AG04450 (cell line): ENCODE measurements at regions not wholly inside any gene's neighbourhood (a gene's known extent, or its start where the extent isn't known, plus 50 kb on each side); places are given as distances from the start of the nearest gene placed in this dataset.

Experiments
- CTCF ChIA-PET: fragments of 300-600, 350-600 bp; formaldehyde crosslinking; extraction: SDS; loops from one replicate; lab custom pipeline; 2022; ENCODE audit warnings: antibody characterized with exemption, inconsistent platforms; lab: Charles Lee
- POLR2A ChIA-PET: fragments of 350-600 bp; formaldehyde crosslinking; extraction: SDS; loops from one replicate; lab custom pipeline; 2021; ENCODE audit warnings: antibody characterized with exemption, inconsistent platforms; lab: Yijun Ruan, JAX
- DNase-seq: peaks from one replicate; pipeline ENCODE4 v3.0.0-alpha.2; 2011; ENCODE audit warnings: low read depth, low spot score
- H3K27ac ChIP-seq: one replicate; pipeline ENCODE4 v1.5.1; 2012; ENCODE audit warnings: low read depth, low read length, control low read depth
- H3K27me3 ChIP-seq: one replicate; pipeline ENCODE4 v1.6.0; 2012; ENCODE audit warnings: low read length; ENCODE audit not compliant: control insufficient read depth, insufficient read depth
- H3K4me3 ChIP-seq: 2 replicates; pipeline ENCODE4 v1.5.1; 2011; ENCODE audit warnings: mild to moderate bottlenecking, low read depth, low read length, control low read depth
- H3K9me3 ChIP-seq: 2 replicates; pipeline ENCODE4 v1.5.1; 2012; ENCODE audit warnings: low read length; ENCODE audit not compliant: control insufficient read depth, insufficient read depth
- TF ChIP-seq, protein P1 (sequence below): IDR thresholded peaks from 2 replicates; pipeline ENCODE4 v1.5.1; 2011; ENCODE audit warnings: low read depth, low read length, control low read depth, inconsistent platforms

DNA sequence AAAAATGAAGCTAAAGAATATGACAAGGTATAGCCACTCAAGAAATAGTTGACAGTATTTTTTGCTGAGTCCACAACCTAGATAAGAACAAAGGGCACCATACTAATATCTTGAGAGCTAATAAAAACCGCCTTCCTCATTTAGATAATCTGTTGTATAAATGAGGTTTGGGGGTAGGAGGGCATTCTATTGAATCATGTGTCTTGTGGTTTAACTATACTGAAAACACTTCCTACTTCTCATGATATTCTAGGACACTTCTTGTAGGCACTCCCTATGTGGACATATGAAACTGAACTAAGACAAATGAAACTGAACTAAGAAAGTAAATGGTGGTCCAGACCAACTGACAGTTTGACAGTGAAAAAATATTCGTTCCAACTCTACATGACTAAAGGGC is 1268.5 kb upstream of the C9orf72 start:
- DNase-seq, result no peak
- H3K4me3 ChIP-seq, result no peak overlapping the region
- ChIA-PET POLR2A (no interaction called here), CTCF (no interaction called here)
- H3K27me3 ChIP-seq, result no peaks in the 10 kb centered on the region
- H3K27ac ChIP-seq, result no peak overlapping the region
- TF ChIP-seq, protein P1, sequence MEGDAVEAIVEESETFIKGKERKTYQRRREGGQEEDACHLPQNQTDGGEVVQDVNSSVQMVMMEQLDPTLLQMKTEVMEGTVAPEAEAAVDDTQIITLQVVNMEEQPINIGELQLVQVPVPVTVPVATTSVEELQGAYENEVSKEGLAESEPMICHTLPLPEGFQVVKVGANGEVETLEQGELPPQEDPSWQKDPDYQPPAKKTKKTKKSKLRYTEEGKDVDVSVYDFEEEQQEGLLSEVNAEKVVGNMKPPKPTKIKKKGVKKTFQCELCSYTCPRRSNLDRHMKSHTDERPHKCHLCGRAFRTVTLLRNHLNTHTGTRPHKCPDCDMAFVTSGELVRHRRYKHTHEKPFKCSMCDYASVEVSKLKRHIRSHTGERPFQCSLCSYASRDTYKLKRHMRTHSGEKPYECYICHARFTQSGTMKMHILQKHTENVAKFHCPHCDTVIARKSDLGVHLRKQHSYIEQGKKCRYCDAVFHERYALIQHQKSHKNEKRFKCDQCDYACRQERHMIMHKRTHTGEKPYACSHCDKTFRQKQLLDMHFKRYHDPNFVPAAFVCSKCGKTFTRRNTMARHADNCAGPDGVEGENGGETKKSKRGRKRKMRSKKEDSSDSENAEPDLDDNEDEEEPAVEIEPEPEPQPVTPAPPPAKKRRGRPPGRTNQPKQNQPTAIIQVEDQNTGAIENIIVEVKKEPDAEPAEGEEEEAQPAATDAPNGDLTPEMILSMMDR, result no peak
- H3K9me3 ChIP-seq, result peaks cover 18% of the 10 kb centered on the region

DNA sequence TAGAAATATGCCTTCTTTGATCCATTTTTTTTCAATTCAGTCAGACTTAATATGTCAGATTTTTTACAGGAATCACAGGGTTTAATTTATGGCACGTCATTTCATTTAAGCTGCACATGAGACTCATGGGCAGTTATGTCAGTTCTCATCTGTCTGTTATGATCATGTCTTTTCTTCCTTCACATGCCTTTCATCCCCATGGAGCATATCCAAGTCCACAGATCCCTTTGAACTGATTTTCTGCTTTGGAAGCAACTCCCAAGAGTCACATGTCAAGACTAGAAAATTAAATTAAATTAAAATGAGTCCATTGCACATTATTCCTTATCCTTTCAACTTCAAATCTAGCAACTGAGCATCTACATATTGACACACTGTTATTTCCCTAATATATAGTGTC is 1274.0 kb upstream of the C9orf72 start:
- DNase-seq, result no peak
- Histone ChIP-seq H3K9me3 (no peaks in the 10 kb centered on the region), H3K27ac (no peak overlapping the region), H3K27me3 (no peaks in the 10 kb centered on the region), H3K4me3 (no peak overlapping the region)
- POLR2A ChIA-PET, result no interaction called here
- CTCF ChIA-PET, result no interaction called here
- TF ChIP-seq, protein P1, result no peak

DNA sequence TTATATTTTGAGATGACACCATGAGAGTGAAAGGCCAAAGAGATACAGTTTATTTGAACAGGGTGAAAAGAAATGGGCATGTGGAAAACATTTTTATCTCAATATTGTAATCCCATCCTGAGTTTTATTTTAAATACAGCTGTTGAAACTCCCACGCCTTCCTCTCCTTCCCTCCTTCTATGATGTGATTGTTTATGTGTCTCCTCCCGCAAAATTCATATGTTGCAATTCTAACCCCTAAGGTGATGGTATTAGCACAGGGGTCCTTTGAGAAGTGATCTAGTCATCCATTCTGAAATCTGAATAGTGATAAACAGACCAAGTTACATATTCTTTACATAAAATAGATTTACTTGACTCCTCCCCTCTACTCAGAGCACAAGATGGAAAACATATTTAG is 1275.4 kb upstream of the C9orf72 start:
- Histone ChIP-seq H3K27me3 (no peaks in the 10 kb centered on the region), H3K9me3 (no peaks in the 10 kb centered on the region), H3K27ac (no peak overlapping the region), H3K4me3 (no peak overlapping the region)
- TF ChIP-seq, protein P1, result no peak
- DNase-seq, result no peak
- POLR2A ChIA-PET, result no interaction called here
- CTCF ChIA-PET, result no interaction called here

DNA sequence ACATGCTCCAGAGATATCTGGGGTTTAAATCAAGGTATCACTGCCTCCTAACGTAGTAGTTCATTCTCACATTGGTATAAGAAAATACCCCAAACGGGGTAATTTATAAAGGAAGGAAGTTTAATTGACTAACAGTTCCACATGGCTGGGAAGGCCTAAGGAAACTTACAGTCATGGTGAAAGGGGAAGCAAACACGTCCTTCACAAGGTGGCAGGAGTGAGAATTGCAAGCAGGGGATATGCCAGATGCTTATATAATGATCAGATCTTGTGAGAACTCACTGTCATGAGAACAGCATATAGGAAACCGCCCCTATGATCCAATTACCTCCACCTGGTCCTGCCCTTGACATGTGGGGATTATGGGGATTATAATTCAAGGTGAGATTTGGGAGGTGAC is 1280.2 kb upstream of the C9orf72 start:
- no peaks in the 10 kb centered on the region; the same call in 1 of the 2 replicates for H3K9me3 ChIP-seq
- TF ChIP-seq, protein P1, result no peak
- H3K27ac ChIP-seq, result no peak overlapping the region
- CTCF ChIA-PET, result no interaction called here
- no peak for DNase-seq
- no peak overlapping the region for H3K4me3 ChIP-seq
- POLR2A ChIA-PET, result no interaction called here
- H3K27me3 ChIP-seq, result no peaks in the 10 kb centered on the region

DNA sequence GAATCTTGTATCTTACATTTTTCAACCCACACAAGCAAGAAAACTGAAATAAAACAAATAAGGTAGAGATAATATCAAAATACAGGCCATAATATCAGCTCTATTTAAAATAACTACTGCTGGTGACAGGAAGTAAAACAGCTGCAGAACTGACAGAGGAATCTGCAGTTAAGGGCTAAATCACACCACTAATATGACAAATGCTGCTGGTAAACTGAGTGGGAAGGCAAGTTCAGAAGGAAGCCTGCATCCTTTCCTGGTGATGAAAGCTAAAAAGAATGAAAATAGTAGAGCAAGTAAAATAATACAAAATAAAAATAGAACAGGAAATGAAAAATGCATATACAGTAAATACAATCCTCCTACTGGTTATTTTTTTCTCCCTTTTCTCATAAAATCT is 1293.7 kb upstream of the C9orf72 start:
- TF ChIP-seq, protein P1, result no peak
- H3K9me3 ChIP-seq, result no peaks in the 10 kb centered on the region
- no peak for DNase-seq
- no peak overlapping the region for H3K27ac ChIP-seq
- CTCF ChIA-PET, result no interaction called here
- POLR2A ChIA-PET, result no interaction called here
- no peaks in the 10 kb centered on the region for H3K27me3 ChIP-seq
- no peak overlapping the region for H3K4me3 ChIP-seq
